Retina (tissue), 1 donor: ENCODE measurements at regions not wholly inside any gene's neighbourhood (a gene's known extent, or its start where the extent isn't known, plus 50 kb on each side); places are given as distances from the start of the nearest gene placed in this dataset.
"Not testable (repeated sequence)": the region's sequence is repeated elsewhere in the genome, so short reads cannot be mapped to it uniquely, and the experiment has no call there.

Experiments
- DNase-seq: peaks from one replicate; pipeline ENCODE4 v3.0.0-alpha.2; 2016

GRCh38 chr6:103119056-103119455 is 1725.5 kb downstream of the GRIK2 start:
- no peak for DNase-seq

- no peak for DNase-seq
Observed at GRCh38 chr6:103114582-103114981, 1721.1 kb downstream of the GRIK2 start.

GRCh38 chr6:103113416-103113815 is 1719.9 kb downstream of the GRIK2 start:
- DNase-seq = no peak

- no peak for DNase-seq
Observed at GRCh38 chr6:103107985-103108384, 1714.5 kb downstream of the GRIK2 start.

- DNase-seq = no peak
Observed at GRCh38 chr6:103105686-103106085, 1712.2 kb downstream of the GRIK2 start.

- no peak for DNase-seq
Observed at GRCh38 chr6:103101267-103101666, 1707.8 kb downstream of the GRIK2 start.

- DNase-seq = not testable (repeated sequence)
Observed at GRCh38 chr6:103092414-103092813, 1698.9 kb downstream of the GRIK2 start.

- no peak for DNase-seq
Observed at GRCh38 chr6:103085801-103086200, 1692.3 kb downstream of the GRIK2 start.

- no peak for DNase-seq
Observed at GRCh38 chr6:103081876-103082630, 1688.5 kb downstream of the GRIK2 start.

GRCh38 chr6:103081126-103081525 is 1687.6 kb downstream of the GRIK2 start:
- no peak for DNase-seq

GRCh38 chr6:103080497-103080896 is 1687.0 kb downstream of the GRIK2 start:
- no peak for DNase-seq

- DNase-seq = no peak
Observed at GRCh38 chr6:103079867-103080266, 1686.4 kb downstream of the GRIK2 start.

GRCh38 chr6:103062136-103062535 is 1668.6 kb downstream of the GRIK2 start:
- DNase-seq = no peak

- no peak for DNase-seq
Observed at GRCh38 chr6:103047567-103047966, 1654.1 kb downstream of the GRIK2 start.

GRCh38 chr6:103042336-103042735 is 1648.8 kb downstream of the GRIK2 start:
- no peak for DNase-seq

GRCh38 chr6:103036846-103037245 is 1643.3 kb downstream of the GRIK2 start:
- no peak for DNase-seq

GRCh38 chr6:103027271-103027931 is 1633.9 kb downstream of the GRIK2 start:
- DNase-seq = no peak

GRCh38 chr6:103018426-103018825 is 1624.9 kb downstream of the GRIK2 start:
- no peak for DNase-seq

- no peak for DNase-seq
Observed at GRCh38 chr6:103017878-103018277, 1624.4 kb downstream of the GRIK2 start.

- DNase-seq = no peak
Observed at GRCh38 chr6:103011605-103012004, 1618.1 kb downstream of the GRIK2 start.

- no peak for DNase-seq
Observed at GRCh38 chr6:103002282-103002681, 1608.8 kb downstream of the GRIK2 start.

- no peak for DNase-seq
Observed at GRCh38 chr6:103001724-103002123, 1608.2 kb downstream of the GRIK2 start.

- no peak for DNase-seq
Observed at GRCh38 chr6:103000688-103001087, 1607.2 kb downstream of the GRIK2 start.

GRCh38 chr6:102995491-102995890 is 1602.0 kb downstream of the GRIK2 start:
- no peak for DNase-seq

- DNase-seq = no peak
Observed at GRCh38 chr6:102994866-102995265, 1601.4 kb downstream of the GRIK2 start.
